ENCODE measurements at regions not wholly inside any gene's neighbourhood (a gene's known extent, or its start where the extent isn't known, plus 50 kb on each side); places are given as distances from the start of the nearest gene placed in this dataset.

DNA sequence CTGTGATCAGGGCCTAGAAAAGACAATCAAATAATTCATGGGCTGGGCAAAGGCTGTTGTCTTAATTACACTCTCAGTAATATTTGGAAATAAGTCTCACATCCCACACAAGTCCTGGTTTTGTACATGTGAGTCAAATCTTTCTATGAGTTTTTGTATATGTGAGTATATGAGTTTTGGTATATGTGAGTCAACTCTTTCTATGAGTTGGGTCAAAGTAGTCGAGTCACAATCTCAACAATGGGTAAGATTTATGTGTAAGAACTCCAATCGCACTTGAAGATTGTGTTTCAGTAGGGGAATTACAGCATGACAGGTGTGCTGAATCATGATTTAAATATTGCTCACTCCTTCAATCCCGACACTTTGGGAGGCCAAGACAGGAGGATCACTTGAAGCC lies 975.5 kb upstream of the TSPY4 start:
- TF ChIP-seq POLR2AphosphoS5 (IDR thresholded peaks at IDR 0.05; ENCODE audit: low read depth) = no peak
- Mint-ChIP-seq H3K4me3 (no peak overlapping the region), H3K27me3 (ENCODE audit: insufficient read depth, low read depth, poor library complexity) (no peaks in the 10 kb centered on the region), H3K36me3 (ENCODE audit: low read depth) (no peaks in the 10 kb centered on the region; the same call in 2 of the 3 replicates), H3K27ac (no peak overlapping the region), H3K4me1 (no peaks in the 10 kb centered on the region), H3K9me3 (peaks cover 21% of the 10 kb centered on the region)
- Histone ChIP-seq H3K79me2 (replicated peaks; ENCODE audit: insufficient read depth) (no peaks in the 10 kb centered on the region), H2AFZ (no peak overlapping the region), H3F3A (replicated peaks; ENCODE audit: low read depth) (no peaks in the 10 kb centered on the region), H4K20me1 (replicated peaks; ENCODE audit: insufficient read depth) (no peaks in the 10 kb centered on the region), H3K4me3 (no peak overlapping the region), H3K36me3 (ENCODE audit: insufficient read depth) (no peaks in the 10 kb centered on the region), H3K4me2 (no peak overlapping the region), H3K27me3 (ENCODE audit: insufficient read depth) (no peaks in the 10 kb centered on the region), H3K27ac (ENCODE audit: low read depth) (no peak overlapping the region), H3K9me2 (ENCODE audit: insufficient read depth) (no peaks in the 10 kb centered on the region), H3K4me1 (ENCODE audit: insufficient read depth) (no peaks in the 10 kb centered on the region)
- no peak for ATAC-seq
- DNase-seq (ENCODE audit: low spot score) = no peak

DNA sequence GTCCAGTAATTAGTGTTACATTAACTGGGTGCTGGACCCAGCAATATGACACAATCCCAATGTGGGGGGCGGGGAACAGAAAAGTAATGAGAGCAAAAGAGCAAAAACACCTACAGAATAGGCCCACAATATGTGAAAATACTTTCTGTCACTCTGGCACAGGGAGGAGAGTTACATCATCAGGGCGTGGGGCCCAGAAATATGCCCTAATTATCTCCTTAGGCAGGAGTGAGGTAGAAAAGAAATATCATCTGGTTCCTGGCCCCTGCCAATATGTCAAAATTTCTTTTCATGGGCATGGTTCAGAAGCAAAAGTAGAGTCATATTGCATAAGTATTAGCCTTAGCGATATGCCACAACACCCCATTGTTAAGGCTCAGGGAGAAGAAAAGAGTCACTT lies 959.8 kb upstream of the TSPY4 start:
- H3K36me3 ChIP-seq (ENCODE audit: insufficient read depth) = no peaks in the 10 kb centered on the region
- no peaks in the 10 kb centered on the region for H3K4me1 Mint-ChIP-seq
- H3K4me3 ChIP-seq = no peak overlapping the region
- H3K36me3 Mint-ChIP-seq (ENCODE audit: low read depth) = no peaks in the 10 kb centered on the region
- no peak overlapping the region for H3K27ac Mint-ChIP-seq
- H3K79me2 ChIP-seq (replicated peaks; ENCODE audit: insufficient read depth) = no peaks in the 10 kb centered on the region
- DNase-seq (ENCODE audit: low spot score) = no peak
- peaks cover 29% of the 10 kb centered on the region for H3K9me3 Mint-ChIP-seq
- H3F3A ChIP-seq (replicated peaks; ENCODE audit: low read depth) = no peaks in the 10 kb centered on the region
- no peaks in the 10 kb centered on the region for H3K4me1 ChIP-seq (ENCODE audit: insufficient read depth)
- no peaks in the 10 kb centered on the region for H3K27me3 ChIP-seq (ENCODE audit: insufficient read depth)
- H3K27me3 Mint-ChIP-seq (ENCODE audit: insufficient read depth, low read depth, poor library complexity) = no peaks in the 10 kb centered on the region
- H4K20me1 ChIP-seq (replicated peaks; ENCODE audit: insufficient read depth) = no peaks in the 10 kb centered on the region
- no peak overlapping the region for H3K27ac ChIP-seq (ENCODE audit: low read depth)
- H3K4me2 ChIP-seq = no peak overlapping the region
- H3K4me3 Mint-ChIP-seq = no peak overlapping the region
- H3K9me2 ChIP-seq (ENCODE audit: insufficient read depth) = no peaks in the 10 kb centered on the region
- ATAC-seq = no peak
- H2AFZ ChIP-seq = no peak overlapping the region
- TF ChIP-seq, protein P1, sequence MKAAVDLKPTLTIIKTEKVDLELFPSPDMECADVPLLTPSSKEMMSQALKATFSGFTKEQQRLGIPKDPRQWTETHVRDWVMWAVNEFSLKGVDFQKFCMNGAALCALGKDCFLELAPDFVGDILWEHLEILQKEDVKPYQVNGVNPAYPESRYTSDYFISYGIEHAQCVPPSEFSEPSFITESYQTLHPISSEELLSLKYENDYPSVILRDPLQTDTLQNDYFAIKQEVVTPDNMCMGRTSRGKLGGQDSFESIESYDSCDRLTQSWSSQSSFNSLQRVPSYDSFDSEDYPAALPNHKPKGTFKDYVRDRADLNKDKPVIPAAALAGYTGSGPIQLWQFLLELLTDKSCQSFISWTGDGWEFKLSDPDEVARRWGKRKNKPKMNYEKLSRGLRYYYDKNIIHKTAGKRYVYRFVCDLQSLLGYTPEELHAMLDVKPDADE (IDR thresholded peaks at IDR 0.05) = no peak
- TF ChIP-seq STAT1 (IDR thresholded peaks at IDR 0.05; ENCODE audit: unreplicated experiment) (no peak), EZH2 (IDR thresholded peaks at IDR 0.05; ENCODE audit: low read depth, unreplicated experiment) (no peak), CREB1 (CRISPR knock-in tag; IDR thresholded peaks at IDR 0.05; ENCODE audit: low read depth) (no peak), ZNF114 (CRISPR knock-in tag; IDR thresholded peaks at IDR 0.05) (no peak), NANOG (IDR thresholded peaks at IDR 0.05; ENCODE audit: borderline replicate concordance) (no peak), POLR2AphosphoS5 (IDR thresholded peaks at IDR 0.05; ENCODE audit: low read depth) (no peak), JUNB (IDR thresholded peaks at IDR 0.05; ENCODE audit: unreplicated experiment) (no peak), EZH2phosphoT487 (IDR thresholded peaks at IDR 0.05; ENCODE audit: unreplicated experiment) (no peak), ZNF331 (CRISPR knock-in tag; IDR thresholded peaks at IDR 0.05; ENCODE audit: low read depth) (no peak)
- TF ChIP-seq, protein P2, sequence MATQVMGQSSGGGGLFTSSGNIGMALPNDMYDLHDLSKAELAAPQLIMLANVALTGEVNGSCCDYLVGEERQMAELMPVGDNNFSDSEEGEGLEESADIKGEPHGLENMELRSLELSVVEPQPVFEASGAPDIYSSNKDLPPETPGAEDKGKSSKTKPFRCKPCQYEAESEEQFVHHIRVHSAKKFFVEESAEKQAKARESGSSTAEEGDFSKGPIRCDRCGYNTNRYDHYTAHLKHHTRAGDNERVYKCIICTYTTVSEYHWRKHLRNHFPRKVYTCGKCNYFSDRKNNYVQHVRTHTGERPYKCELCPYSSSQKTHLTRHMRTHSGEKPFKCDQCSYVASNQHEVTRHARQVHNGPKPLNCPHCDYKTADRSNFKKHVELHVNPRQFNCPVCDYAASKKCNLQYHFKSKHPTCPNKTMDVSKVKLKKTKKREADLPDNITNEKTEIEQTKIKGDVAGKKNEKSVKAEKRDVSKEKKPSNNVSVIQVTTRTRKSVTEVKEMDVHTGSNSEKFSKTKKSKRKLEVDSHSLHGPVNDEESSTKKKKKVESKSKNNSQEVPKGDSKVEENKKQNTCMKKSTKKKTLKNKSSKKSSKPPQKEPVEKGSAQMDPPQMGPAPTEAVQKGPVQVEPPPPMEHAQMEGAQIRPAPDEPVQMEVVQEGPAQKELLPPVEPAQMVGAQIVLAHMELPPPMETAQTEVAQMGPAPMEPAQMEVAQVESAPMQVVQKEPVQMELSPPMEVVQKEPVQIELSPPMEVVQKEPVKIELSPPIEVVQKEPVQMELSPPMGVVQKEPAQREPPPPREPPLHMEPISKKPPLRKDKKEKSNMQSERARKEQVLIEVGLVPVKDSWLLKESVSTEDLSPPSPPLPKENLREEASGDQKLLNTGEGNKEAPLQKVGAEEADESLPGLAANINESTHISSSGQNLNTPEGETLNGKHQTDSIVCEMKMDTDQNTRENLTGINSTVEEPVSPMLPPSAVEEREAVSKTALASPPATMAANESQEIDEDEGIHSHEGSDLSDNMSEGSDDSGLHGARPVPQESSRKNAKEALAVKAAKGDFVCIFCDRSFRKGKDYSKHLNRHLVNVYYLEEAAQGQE (IDR thresholded peaks at IDR 0.05; ENCODE audit: unreplicated experiment) = no peak
- TF ChIP-seq, protein P3, sequence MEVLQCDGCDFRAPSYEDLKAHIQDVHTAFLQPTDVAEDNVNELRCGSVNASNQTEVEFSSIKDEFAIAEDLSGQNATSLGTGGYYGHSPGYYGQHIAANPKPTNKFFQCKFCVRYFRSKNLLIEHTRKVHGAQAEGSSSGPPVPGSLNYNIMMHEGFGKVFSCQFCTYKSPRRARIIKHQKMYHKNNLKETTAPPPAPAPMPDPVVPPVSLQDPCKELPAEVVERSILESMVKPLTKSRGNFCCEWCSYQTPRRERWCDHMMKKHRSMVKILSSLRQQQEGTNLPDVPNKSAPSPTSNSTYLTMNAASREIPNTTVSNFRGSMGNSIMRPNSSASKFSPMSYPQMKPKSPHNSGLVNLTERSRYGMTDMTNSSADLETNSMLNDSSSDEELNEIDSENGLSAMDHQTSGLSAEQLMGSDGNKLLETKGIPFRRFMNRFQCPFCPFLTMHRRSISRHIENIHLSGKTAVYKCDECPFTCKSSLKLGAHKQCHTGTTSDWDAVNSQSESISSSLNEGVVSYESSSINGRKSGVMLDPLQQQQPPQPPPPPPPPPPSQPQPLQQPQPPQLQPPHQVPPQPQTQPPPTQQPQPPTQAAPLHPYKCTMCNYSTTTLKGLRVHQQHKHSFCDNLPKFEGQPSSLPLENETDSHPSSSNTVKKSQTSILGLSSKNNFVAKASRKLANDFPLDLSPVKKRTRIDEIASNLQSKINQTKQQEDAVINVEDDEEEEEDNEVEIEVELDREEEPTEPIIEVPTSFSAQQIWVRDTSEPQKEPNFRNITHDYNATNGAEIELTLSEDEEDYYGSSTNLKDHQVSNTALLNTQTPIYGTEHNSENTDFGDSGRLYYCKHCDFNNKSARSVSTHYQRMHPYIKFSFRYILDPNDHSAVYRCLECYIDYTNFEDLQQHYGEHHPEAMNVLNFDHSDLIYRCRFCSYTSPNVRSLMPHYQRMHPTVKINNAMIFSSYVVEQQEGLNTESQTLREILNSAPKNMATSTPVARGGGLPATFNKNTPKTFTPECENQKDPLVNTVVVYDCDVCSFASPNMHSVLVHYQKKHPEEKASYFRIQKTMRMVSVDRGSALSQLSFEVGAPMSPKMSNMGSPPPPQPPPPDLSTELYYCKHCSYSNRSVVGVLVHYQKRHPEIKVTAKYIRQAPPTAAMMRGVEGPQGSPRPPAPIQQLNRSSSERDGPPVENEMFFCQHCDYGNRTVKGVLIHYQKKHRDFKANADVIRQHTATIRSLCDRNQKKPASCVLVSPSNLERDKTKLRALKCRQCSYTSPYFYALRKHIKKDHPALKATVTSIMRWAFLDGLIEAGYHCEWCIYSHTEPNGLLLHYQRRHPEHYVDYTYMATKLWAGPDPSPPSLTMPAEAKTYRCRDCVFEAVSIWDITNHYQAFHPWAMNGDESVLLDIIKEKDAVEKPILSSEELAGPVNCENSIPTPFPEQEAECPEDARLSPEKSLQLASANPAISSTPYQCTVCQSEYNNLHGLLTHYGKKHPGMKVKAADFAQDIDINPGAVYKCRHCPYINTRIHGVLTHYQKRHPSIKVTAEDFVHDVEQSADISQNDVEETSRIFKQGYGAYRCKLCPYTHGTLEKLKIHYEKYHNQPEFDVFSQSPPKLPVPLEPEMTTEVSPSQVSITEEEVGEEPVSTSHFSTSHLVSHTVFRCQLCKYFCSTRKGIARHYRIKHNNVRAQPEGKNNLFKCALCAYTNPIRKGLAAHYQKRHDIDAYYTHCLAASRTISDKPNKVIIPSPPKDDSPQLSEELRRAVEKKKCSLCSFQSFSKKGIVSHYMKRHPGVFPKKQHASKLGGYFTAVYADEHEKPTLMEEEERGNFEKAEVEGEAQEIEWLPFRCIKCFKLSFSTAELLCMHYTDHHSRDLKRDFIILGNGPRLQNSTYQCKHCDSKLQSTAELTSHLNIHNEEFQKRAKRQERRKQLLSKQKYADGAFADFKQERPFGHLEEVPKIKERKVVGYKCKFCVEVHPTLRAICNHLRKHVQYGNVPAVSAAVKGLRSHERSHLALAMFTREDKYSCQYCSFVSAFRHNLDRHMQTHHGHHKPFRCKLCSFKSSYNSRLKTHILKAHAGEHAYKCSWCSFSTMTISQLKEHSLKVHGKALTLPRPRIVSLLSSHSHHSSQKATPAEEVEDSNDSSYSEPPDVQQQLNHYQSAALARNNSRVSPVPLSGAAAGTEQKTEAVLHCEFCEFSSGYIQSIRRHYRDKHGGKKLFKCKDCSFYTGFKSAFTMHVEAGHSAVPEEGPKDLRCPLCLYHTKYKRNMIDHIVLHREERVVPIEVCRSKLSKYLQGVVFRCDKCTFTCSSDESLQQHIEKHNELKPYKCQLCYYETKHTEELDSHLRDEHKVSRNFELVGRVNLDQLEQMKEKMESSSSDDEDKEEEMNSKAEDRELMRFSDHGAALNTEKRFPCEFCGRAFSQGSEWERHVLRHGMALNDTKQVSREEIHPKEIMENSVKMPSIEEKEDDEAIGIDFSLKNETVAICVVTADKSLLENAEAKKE (CRISPR knock-in tag; IDR thresholded peaks at IDR 0.05) = no peak
